Peyer's patch (tissue), 4 donors: ENCODE measurements at regions not wholly inside any gene's neighbourhood (a gene's known extent, or its start where the extent isn't known, plus 50 kb on each side); places are given as distances from the start of the nearest gene placed in this dataset.

ENCODE experiments used
- POLR2A ChIP-seq, 2 donors: fragments of 450-650 bp; IDR thresholded peaks; one replicate each; pipeline ENCODE4 v1.5.1; 2017; ENCODE audit warnings: antibody characterized with exemption in 2 of 2, mild to moderate bottlenecking in 2 of 2, moderate library complexity in 2 of 2
- TF ChIP-seq, protein P1 (sequence below), 6 experiments: fragments of 450-650 bp in 4 of 6; fragments of 200-600 bp in 2 of 6; sonication (generic) in 1 of 6; IDR thresholded peaks; one replicate each; pipeline ENCODE4 v1.5.1; 2017 to 2019; ENCODE audit warnings: antibody characterized with exemption in 6 of 6, mild to moderate bottlenecking in 3 of 6, moderate library complexity in 1 of 6

DNA sequence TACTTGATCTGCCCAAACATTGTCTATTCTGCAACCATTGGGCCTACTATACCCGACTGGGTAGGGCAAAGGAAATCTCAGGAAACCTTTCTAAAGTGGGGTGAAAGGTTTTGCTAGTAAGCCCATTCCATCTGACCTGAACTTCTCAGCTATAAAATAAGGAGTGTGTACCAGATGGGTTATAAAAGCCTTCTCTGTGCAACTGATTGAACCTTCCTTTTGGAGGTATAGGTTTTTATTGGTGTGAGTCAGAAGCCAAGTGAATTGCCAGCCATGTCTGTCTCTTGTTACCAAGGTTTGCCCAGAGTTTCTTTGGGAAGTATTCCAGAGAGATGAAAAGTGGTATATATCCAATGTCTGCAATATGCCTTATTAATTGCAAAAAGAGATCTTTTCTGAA is 1271.0 kb upstream of the WWC1 start:
- TF ChIP-seq POLR2A (IDR thresholded peaks at IDR 0.05): no peak
- TF ChIP-seq, protein P1, sequence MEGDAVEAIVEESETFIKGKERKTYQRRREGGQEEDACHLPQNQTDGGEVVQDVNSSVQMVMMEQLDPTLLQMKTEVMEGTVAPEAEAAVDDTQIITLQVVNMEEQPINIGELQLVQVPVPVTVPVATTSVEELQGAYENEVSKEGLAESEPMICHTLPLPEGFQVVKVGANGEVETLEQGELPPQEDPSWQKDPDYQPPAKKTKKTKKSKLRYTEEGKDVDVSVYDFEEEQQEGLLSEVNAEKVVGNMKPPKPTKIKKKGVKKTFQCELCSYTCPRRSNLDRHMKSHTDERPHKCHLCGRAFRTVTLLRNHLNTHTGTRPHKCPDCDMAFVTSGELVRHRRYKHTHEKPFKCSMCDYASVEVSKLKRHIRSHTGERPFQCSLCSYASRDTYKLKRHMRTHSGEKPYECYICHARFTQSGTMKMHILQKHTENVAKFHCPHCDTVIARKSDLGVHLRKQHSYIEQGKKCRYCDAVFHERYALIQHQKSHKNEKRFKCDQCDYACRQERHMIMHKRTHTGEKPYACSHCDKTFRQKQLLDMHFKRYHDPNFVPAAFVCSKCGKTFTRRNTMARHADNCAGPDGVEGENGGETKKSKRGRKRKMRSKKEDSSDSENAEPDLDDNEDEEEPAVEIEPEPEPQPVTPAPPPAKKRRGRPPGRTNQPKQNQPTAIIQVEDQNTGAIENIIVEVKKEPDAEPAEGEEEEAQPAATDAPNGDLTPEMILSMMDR (IDR thresholded peaks at IDR 0.05): no peak
